Fibroblast of lung (primary cell): ENCODE measurements at regions not wholly inside any gene's neighbourhood (a gene's known extent, or its start where the extent isn't known, plus 50 kb on each side); places are given as distances from the start of the nearest gene placed in this dataset.
"Not testable (repeated sequence)": the region's sequence is repeated elsewhere in the genome, so short reads cannot be mapped to it uniquely, and the experiment has no call there.

Source experiments
- EZH2 ChIP-seq: IDR thresholded peaks from 2 replicates; pipeline ENCODE4 v1.5.1; 2012; ENCODE audit warnings: low read length, control low read depth, mild to moderate bottlenecking; ENCODE audit errors: missing control alignments
- TF ChIP-seq, protein P1 (sequence below), 2 donors: IDR thresholded peaks in 1 of 2; conservative IDR thresholded peaks in 1 of 2; 1 replicate in 1 of 2; 2 replicates in 1 of 2; pipeline ENCODE4 v1.5.1; 2011 to 2012; ENCODE audit warnings: low read length in 2 of 2, control low read depth in 1 of 2, inconsistent platforms in 1 of 2, low read depth in 1 of 2, mild to moderate bottlenecking in 1 of 2

- TF ChIP-seq, protein P1, sequence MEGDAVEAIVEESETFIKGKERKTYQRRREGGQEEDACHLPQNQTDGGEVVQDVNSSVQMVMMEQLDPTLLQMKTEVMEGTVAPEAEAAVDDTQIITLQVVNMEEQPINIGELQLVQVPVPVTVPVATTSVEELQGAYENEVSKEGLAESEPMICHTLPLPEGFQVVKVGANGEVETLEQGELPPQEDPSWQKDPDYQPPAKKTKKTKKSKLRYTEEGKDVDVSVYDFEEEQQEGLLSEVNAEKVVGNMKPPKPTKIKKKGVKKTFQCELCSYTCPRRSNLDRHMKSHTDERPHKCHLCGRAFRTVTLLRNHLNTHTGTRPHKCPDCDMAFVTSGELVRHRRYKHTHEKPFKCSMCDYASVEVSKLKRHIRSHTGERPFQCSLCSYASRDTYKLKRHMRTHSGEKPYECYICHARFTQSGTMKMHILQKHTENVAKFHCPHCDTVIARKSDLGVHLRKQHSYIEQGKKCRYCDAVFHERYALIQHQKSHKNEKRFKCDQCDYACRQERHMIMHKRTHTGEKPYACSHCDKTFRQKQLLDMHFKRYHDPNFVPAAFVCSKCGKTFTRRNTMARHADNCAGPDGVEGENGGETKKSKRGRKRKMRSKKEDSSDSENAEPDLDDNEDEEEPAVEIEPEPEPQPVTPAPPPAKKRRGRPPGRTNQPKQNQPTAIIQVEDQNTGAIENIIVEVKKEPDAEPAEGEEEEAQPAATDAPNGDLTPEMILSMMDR (conservative IDR thresholded peaks at IDR 0.05 in 1 of 2, IDR thresholded peaks at IDR 0.05 in 1 of 2; ENCODE audit: low read depth in 1 of 2, low read length in 2 of 2): not testable (repeated sequence)
- not testable (repeated sequence) for TF ChIP-seq EZH2
These were observed 189.2 kb downstream of the CYP26B1 start for GRCh38 chr2:71958426-71958825.
